HG03066 (cell line): ENCODE measurements at regions not wholly inside any gene's neighbourhood (a gene's known extent, or its start where the extent isn't known, plus 50 kb on each side); places are given as distances from the start of the nearest gene placed in this dataset.
"Not testable (repeated sequence)": the region's sequence is repeated elsewhere in the genome, so short reads cannot be mapped to it uniquely, and the experiment has no call there.

Experiments used
- ATAC-seq: cut with Tn5 transposase; IDR thresholded peaks from one replicate; pipeline ENCODE4 v1.9.1; 2021; ENCODE audit warnings: low read depth; ENCODE audit not compliant: unreplicated experiment

GRCh38 chr2:8610775-8611174 lies 71.1 kb upstream of the ID2 start:
- ATAC-seq = not testable (repeated sequence)

- no peak for ATAC-seq
Observed at GRCh38 chr2:8611246-8611645, 70.6 kb upstream of the ID2 start.

DNA sequence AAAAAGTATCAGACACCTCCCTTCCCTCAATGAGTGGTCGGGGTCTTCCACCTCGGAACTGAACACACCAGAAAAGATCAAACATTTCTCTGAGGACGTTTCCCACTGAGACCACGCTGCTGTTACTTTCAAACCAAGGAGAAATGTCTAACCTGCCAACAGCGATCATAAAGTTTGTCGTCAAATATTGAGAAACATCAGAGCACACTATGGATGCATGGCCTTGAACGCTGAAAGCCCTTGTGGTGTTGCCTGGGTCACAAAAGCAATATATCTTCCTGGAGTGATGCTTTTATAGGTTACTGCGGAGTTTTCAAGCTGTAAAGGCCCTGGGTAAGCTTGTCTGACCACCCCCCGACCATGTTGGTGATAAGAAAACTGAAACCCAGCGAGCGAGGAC lies 70.2 kb upstream of the ID2 start:
- ATAC-seq = no peak

DNA sequence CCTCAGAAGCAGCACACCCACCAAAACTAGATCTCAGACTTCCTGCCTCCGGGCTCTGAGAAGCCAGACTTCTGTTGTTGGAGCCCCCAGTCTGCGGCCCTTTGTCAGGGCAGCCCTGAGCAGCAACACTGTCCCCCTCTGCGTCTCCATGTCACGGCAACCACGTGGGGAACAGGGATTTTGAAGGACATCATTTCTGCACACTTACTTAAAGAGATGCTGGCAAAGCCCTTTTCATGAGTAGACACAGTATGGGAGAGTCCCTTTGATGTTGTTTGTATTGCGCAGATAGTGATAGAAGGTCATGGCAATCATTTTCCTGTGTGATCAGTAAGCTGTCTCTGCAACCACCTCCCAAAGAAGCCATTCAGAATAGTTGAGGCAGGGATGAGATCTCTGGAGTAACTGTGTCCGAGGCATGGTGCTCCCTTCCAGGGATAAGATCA lies 69.1 kb upstream of the ID2 start:
- no peak for ATAC-seq

DNA sequence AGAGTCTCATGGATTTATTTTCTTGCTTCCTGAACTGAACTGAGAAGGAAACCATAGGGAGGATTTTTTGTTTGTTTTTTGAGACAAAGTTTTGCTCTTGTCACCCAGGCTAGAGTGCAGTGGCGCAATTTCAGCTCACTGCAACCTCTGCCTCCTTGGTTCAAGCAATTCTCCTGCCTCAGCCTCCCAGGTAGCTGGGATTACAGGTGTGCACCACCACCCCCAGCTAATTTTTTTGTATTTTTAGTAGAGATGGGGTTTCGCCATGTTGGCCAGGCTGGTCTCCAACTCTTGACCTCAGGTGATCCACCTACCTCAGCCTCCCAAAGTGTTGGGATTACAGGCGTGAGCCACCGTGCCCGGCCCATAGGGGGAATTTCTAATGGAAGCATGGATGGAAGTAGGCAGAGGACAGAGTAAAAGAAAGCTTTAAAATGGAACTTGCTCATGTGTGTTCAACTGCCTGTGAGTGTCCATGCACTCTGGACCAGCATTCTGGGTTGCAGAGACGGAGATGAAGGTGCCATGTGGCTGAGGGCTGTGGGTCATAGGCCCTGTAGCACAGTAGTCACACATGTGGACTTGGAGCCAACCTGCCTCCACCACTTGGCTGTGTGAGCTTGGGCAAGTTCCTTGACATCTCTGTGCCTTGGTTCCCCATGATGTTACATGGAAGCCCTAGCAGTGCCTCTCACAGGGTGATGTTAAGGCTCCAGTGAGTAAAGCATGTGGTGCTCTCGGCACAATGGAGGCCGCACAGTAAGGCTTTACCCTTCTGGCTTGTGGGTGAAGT lies 68.5 kb upstream of the ID2 start:
- not testable (repeated sequence) for ATAC-seq

- ATAC-seq = no peak
Observed at GRCh38 chr2:8614646-8615045, 67.2 kb upstream of the ID2 start.

- no peak for ATAC-seq
Observed at GRCh38 chr2:8615252-8615575, 66.6 kb upstream of the ID2 start.

DNA sequence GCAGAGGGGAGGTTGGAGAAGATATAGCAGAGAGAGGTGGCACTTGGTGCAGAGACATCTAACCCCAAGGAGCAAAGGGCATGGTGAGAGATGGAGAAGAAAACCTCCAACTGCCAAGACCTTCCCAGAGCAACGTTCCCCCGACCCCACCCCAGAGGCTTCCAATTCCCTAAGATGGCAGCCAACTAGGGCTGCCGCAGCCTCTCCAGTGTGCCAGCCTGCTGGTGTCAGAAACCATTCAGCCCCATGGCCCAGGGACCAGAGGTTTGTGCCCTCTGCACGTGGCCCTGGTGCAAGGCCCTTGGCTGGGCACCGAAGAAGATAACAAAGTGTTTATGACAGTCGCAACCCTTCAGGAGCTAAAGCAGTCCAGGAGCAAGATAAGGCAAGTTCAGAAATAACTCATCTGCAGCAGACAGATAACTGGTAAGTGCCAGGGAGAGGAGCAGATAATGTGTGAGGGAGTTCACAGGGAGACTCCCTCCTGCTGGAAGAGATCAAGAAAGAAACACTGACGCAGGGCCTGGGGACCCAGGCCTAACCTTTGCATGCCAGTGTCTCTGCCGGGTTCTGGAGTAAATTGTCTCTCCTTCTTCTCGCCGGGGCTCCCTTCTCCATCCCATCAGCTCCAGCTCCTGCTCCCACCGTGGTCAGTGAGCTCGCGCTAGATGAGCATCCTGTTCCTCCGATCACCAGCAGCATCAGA lies 66.1 kb upstream of the ID2 start:
- ATAC-seq = no peak

- no peak for ATAC-seq
Observed at GRCh38 chr2:8617048-8617447, 64.8 kb upstream of the ID2 start.

DNA sequence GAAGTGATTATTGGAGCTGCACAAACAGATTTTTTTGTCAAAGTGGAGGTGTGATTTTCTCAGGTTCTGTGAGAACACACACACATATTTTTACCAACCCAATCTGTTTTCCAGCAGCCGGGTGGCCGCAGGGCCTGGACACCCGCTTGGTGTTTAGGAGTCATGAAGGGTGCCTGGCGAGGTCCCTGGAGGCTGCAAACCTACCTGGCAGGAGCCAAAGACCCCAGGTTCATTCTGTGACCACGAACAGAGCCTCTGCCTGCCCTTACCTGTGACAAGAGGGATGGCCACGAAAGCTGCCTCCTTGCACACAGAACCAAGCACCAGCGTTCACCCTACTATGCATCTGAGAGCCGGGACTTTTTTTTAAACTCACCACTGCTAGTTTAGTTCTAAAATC lies 64.3 kb upstream of the ID2 start:
- ATAC-seq = no peak

DNA sequence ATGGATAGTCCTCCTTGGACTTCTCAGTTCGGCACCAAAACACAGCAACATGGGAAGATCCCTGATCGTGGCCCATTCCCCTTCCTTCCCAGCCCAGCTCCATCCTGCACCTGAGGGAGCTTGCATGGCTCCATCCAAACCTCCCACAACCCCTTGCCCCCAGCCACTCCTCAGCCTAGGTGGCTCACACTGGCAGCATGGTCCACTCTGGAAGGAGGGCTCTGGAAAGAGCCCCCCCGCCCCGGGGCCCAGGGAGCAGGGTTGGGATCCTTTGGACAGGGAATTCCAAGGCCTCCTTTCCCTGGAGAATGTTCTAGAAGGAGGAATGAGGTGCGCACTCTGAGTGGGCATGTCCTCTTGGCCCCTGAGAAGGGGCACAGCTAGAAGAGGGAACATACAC lies 62.8 kb upstream of the ID2 start:
- ATAC-seq = no peak

- ATAC-seq = no peak
Observed at GRCh38 chr2:8620611-8621382, 61.1 kb upstream of the ID2 start.

- ATAC-seq = no peak
Observed at GRCh38 chr2:8622199-8622911, 59.5 kb upstream of the ID2 start.

DNA sequence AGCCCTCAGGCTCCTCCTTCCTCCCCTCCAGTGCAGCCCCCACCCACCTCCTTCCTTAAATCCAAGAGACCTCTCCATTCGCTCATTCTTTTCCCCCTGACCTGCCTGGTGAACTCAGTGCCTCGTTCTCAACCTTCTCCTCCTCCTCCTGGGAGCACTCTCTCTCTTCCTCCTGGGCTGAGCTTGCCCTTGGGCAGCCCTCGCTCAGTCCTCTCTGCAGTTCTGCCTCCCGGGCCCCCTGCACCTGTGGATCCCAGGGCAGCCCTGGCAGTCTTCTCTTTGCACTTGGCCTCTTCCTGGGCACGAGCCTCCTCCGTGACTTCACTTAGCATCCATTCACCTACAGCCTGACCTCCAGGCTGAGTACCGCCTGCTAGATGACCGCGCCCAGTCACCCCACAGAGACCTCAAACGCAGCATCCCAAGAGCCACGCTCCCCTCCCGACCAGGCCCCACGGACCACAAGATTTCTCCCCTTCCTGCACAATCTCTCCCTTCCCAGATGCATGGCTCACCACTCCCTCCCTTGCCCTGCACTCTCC lies 58.9 kb upstream of the ID2 start:
- no peak for ATAC-seq

DNA sequence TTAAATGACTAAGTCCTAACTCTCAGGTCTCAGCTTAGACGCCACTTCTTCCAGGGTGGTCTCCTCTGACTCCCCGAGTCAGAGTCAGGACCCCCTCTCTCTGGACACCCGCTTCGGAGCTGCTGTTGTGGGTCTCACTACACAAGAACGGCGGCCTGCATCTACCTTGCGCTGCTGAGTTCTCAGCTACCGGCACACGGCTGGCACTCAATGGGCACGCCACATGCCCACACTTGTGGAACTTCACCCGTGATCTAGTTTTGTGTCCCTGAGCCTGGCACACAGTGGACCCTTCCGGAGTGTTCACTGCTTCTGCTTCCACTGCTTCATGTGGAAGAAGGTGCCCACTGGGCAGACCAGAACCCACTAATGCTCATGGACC lies 58.3 kb upstream of the ID2 start:
- no peak for ATAC-seq

DNA sequence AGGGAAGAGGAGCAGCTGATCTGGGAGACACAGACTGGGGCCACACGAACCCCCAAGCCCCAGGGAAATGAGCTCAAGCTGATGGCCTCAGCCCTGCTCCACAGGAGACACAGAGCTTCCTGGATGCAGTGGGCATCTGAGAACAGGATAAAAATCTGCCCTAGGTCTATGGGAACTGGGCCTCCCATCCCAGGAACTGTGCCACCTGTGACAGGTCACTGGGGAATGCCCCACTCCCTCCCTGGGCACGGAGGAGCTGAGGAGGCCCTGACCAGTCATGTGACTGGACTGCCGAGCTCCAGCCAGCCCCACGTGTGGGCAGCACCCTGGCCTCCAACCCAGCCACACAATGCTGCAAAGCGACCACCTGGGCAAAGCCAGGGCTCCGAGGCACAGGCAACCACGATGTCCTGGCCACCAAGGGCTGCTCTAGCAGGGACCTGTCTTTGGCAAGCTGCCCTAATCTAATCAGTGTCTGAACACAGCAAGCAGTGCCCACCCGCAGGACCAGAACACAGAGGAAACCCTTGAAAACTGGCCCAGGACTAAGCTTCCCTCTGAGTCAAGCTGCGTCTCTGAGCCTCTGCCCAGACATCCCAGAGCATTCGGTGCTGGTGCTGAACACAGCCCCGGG lies 57.8 kb upstream of the ID2 start:
- ATAC-seq = no peak

DNA sequence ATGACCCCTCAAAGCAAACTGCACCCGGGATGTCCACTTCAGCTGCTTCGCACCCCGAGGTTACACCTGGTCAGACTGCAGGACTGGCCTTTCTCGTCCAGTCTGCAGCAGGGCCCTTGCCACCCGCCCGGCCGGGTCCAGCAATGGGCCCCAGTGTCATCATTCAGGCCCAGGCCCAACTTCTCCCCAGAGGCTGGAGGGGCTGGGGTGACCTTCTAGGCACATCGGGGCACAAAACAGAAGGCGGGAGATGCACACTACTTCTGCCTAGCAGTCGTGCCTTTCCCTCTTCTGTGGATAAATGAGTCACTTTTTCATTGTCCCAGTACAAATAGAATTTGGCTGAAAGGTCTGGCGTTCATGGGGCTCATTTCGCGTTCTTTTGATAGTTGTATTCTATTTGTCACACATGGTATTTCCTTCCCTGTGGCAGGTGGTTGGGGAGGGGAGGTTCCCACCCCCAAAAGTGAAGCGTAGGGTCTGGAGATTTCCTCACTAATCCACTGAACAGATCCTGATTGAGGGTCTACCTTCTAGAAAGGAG lies 56.9 kb upstream of the ID2 start:
- ATAC-seq = no peak

DNA sequence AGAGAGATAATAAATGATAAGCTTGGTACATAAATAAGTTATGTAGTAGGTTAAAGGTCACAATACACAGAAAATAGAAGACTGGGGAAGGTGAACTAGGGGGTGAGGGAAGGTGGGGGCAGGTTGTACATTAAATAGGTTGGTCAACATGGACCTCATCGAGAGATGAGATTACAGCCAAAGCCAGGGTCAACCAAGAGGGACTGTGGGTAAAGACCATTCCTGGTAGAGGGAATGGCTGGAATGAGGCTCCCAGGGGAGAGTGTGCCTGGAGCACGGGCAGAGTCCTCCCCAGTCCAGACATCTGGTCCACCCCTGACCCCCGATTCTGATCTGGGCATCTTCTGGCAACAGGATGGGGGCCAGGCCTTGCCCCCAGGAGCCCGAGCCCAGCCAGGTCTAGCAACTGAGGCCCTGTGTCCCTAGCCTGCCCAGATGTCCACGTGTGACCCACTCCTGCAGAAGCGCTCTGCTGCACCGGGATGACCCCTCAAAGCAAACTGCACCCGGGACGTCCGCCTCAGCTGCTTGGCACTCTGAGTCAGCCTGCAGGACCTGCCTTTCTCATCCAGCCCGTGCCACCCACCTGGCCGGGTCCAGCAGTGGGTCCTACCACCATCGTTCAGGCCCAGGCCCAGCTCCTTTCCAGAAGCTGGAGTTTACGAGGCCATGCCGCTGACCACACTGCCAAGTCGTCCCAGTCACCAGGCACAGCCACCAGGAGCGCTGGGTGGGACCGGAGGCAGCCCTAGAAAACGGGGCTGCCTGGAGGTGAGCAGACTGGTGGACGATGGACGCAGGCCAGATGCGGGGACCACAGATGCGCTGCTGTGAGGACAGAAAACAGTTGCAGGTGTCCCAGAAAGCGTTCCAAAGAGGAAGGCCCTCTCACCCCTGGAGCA lies 56.2 kb upstream of the ID2 start:
- no peak for ATAC-seq

- ATAC-seq = no peak
Observed at GRCh38 chr2:8626572-8626971, 55.3 kb upstream of the ID2 start.
